Esophagus muscularis mucosa (tissue), 4 donors: ENCODE measurements at regions not wholly inside any gene's neighbourhood (a gene's known extent, or its start where the extent isn't known, plus 50 kb on each side); places are given as distances from the start of the nearest gene placed in this dataset.
A peak's percentile ranks its signal among the peaks of the same experiment; 100 is the strongest.

Experiments
- DNase-seq: peaks from one replicate; pipeline ENCODE4 v3.0.0-alpha.2; 2017; ENCODE audit errors: extremely low spot score
- H3K27ac ChIP-seq, 4 donors: fragments of 200-600 bp; sonication (generic); replicated peaks in 1 of 4; 1 replicate in 3 of 4; 2 replicates in 1 of 4; pipeline ENCODE4 v1.5.1; 2016 to 2019; ENCODE audit warnings: mild to moderate bottlenecking in 1 of 4
- H3K27me3 ChIP-seq, 4 donors: fragments of 200-600 bp; sonication (generic); one replicate each; pipeline versions ENCODE4 v1.5.1 to v1.6.0; 2016 to 2019
- H3K36me3 ChIP-seq, 4 donors: fragments of 200-600 bp; sonication (generic); one replicate each; pipeline ENCODE4 v1.5.1; 2016 to 2019
- H3K4me1 ChIP-seq, 4 donors: fragments of 200-600 bp; sonication (generic); one replicate each; pipeline ENCODE4 v1.5.1; 2016 to 2019
- H3K4me3 ChIP-seq, 4 donors: fragments of 200-600 bp; sonication (generic); 1 replicate in 2 of 4; 2 replicates in 2 of 4; pipeline ENCODE4 v1.5.1; 2016 to 2019; ENCODE audit warnings: mild to moderate bottlenecking in 4 of 4, moderate library complexity in 1 of 4
- H3K9me3 ChIP-seq, 4 donors: fragments of 200-600 bp; sonication (generic); 1 replicate in 3 of 4; 2 replicates in 1 of 4; pipeline ENCODE4 v1.5.1; 2016 to 2019
- EP300 ChIP-seq: sonication (generic); formaldehyde crosslinking; IDR thresholded peaks from one replicate; pipeline ENCODE4 v1.6.1; 2017; ENCODE audit warnings: antibody characterized with exemption
- POLR2A ChIP-seq: fragments of 450-650 bp; IDR thresholded peaks from one replicate; pipeline ENCODE4 v1.6.1; 2017; ENCODE audit warnings: antibody characterized with exemption, moderate library complexity, mild to moderate bottlenecking, low read depth
- POLR2AphosphoS5 ChIP-seq, 2 donors: sonication (generic); formaldehyde crosslinking; IDR thresholded peaks; one replicate each; pipeline ENCODE4 v1.6.1; 2017; ENCODE audit warnings: antibody characterized with exemption in 2 of 2
- WGBS: methylation state at CpG from one replicate; pipeline ENCODE4 v1.1.5; 2018; 5-methylcytosine and 5-hydroxymethylcytosine counted together
- intact Hi-C: fragments of 100-400 bp; cut with DNase I; formaldehyde crosslinking; loops from one replicate; pipeline ENCODE4 v1.15.1; 2023
- TF ChIP-seq, protein P1 (sequence below), 3 experiments: fragments of 200-600 bp in 2 of 3; fragments of 450-650 bp in 1 of 3; sonication (generic) in 2 of 3; IDR thresholded peaks; one replicate each; pipeline ENCODE4 v1.5.1; 2017 to 2019; ENCODE audit warnings: antibody characterized with exemption in 3 of 3, mild to moderate bottlenecking in 2 of 3, moderate library complexity in 1 of 3

DNA sequence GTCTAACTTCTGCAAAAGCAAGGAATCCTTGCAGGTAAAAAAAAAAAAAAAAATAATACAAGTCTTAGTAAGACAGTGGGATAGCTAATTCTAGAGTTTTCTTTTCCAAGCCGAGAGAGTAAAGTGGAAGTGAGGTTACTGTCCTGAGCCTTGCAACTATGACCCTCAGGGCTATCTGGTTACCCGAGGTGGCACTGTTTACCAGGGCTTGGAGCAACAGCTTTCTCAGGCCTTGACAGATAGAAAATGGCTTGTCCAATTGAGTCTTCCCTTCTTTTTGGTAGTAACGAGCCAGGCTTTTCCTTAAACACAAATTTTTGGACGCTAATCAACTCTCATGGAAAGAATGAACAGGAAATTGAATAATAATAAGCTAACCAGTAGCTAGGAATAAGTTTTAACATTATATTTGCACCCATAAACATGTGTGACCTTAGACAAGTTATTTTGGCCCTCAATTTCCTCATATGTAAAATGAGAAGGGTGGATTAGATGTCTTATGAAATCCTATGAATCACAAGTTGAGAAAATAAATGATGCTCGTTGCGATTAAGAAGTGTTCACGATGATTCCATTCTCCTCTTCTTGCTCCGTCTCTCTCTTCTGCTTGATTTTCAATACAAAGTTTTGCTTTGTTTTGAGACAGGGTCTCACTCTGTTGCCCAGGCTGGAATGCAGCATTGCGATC, 236.9 kb upstream of the KBTBD8 start:
- Histone ChIP-seq H3K27ac (no peak overlapping the region), H3K4me1 (peaks cover 0 to 10% (median 0%) of the 10 kb centered on the region in 4 donors), H3K9me3 (peaks cover 0 to 8% (median 0%) of the 10 kb centered on the region in 4 donors), H3K4me3 (no peak overlapping the region), H3K27me3 (no peaks in the 10 kb centered on the region), H3K36me3 (no peaks in the 10 kb centered on the region)
- WGBS = 87% methylated on average over 9 of the region's 9 CpGs
- TF ChIP-seq POLR2AphosphoS5 (IDR thresholded peaks at IDR 0.05) (no peak), EP300 (no peak), POLR2A (no peak)
- TF ChIP-seq, protein P1, sequence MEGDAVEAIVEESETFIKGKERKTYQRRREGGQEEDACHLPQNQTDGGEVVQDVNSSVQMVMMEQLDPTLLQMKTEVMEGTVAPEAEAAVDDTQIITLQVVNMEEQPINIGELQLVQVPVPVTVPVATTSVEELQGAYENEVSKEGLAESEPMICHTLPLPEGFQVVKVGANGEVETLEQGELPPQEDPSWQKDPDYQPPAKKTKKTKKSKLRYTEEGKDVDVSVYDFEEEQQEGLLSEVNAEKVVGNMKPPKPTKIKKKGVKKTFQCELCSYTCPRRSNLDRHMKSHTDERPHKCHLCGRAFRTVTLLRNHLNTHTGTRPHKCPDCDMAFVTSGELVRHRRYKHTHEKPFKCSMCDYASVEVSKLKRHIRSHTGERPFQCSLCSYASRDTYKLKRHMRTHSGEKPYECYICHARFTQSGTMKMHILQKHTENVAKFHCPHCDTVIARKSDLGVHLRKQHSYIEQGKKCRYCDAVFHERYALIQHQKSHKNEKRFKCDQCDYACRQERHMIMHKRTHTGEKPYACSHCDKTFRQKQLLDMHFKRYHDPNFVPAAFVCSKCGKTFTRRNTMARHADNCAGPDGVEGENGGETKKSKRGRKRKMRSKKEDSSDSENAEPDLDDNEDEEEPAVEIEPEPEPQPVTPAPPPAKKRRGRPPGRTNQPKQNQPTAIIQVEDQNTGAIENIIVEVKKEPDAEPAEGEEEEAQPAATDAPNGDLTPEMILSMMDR (IDR thresholded peaks at IDR 0.05) = no peak
- no peak for DNase-seq
- intact Hi-C loops = no loop called here

- Histone ChIP-seq H3K4me1 (peaks cover 0 to 10% (median 0%) of the 10 kb centered on the region in 4 donors), H3K36me3 (no peaks in the 10 kb centered on the region), H3K9me3 (peaks cover 0 to 8% (median 0%) of the 10 kb centered on the region in 4 donors), H3K27me3 (no peaks in the 10 kb centered on the region), H3K27ac (peak overlapping the region; percentile 28 to 52 (median 36)), H3K4me3 (no peak overlapping the region)
- TF ChIP-seq, protein P1 (IDR thresholded peaks at IDR 0.05) = no peak
- TF ChIP-seq POLR2A (no peak), EP300 (no peak)
- intact Hi-C loops = no loop called here
- 62% methylated on average over 6 of the region's 6 CpGs for WGBS
- no peak for DNase-seq
Measured at GRCh38 chr3:66762916-66763693, 235.0 kb upstream of the KBTBD8 start.

DNA sequence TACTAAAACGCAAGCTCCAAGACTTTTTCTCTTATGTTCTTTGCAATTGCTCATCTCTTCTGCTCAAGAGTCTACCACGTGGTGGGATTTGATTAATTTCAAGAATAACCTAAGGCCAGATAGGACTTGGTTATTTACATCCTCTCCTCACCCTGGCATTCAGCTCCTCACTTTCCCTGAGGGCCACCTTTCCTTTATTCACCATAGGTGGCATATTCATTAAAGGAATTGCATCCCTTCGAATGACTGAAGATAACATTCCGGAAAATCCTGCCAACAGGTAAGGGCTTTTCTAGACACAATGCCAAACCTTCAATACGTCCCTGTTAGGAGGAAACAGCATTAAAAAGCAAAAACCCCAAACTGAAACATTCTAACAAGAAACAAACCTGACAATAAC, 220.0 kb upstream of the KBTBD8 start:
- intact Hi-C loops = no loop called here
- no peaks in the 10 kb centered on the region for H3K9me3 ChIP-seq
- no peak overlapping the region for H3K4me3 ChIP-seq
- no peaks in the 10 kb centered on the region for H3K4me1 ChIP-seq
- 81% methylated on average over 5 of the region's 5 CpGs for WGBS
- no peak for TF ChIP-seq EP300
- no peak for TF ChIP-seq POLR2AphosphoS5 (IDR thresholded peaks at IDR 0.05)
- TF ChIP-seq, protein P1 (IDR thresholded peaks at IDR 0.05) = no peak
- TF ChIP-seq POLR2A = no peak
- H3K27me3 ChIP-seq = no peaks in the 10 kb centered on the region
- no peak overlapping the region for H3K27ac ChIP-seq
- H3K36me3 ChIP-seq = no peaks in the 10 kb centered on the region
- no peak for DNase-seq

- Histone ChIP-seq H3K27ac (no peak overlapping the region), H3K4me1 (no peaks in the 10 kb centered on the region), H3K9me3 (no peaks in the 10 kb centered on the region), H3K4me3 (no peak overlapping the region), H3K27me3 (no peaks in the 10 kb centered on the region), H3K36me3 (no peaks in the 10 kb centered on the region)
- WGBS = 93% methylated on average over 3 of the region's 3 CpGs
- intact Hi-C loops = no loop called here
- no peak for DNase-seq
- TF ChIP-seq EP300 = no peak
- TF ChIP-seq POLR2AphosphoS5 (IDR thresholded peaks at IDR 0.05) = no peak
- TF ChIP-seq, protein P1 (IDR thresholded peaks at IDR 0.05) = no peak
- no peak for TF ChIP-seq POLR2A
Measured at GRCh38 chr3:66778777-66779176, 219.3 kb upstream of the KBTBD8 start.
